Glomerular visceral epithelial cell (primary cell): ENCODE measurements at regions not wholly inside any gene's neighbourhood (a gene's known extent, or its start where the extent isn't known, plus 50 kb on each side); places are given as distances from the start of the nearest gene placed in this dataset.
"Not testable (repeated sequence)": the region's sequence is repeated elsewhere in the genome, so short reads cannot be mapped to it uniquely, and the experiment has no call there.

Source experiments
- DNase-seq: peaks from one replicate; pipeline ENCODE4 v3.0.0-alpha.2; 2016; ENCODE audit errors: extremely low spot score

DNA sequence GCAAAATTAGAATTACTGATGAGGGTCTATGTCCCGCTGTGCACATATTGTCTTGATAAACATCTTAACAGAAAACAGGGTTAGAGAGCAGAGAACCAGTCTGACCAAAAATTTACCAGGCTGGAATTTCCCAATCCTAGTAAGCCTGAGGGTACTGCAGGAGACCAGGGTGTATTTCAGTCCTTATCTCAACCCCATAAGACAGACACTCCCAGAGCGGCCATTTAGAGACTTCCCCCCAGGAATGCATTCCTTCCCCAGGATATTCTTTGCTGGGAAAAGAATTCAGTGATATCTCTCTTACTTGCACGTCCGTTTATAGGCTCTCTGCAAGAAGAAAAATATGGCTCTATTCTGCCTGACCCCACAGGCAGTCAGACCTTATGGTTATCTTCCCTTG, 101.4 kb upstream of the FAM3C start:
- not testable (repeated sequence) for DNase-seq

GRCh38 chr7:121494516-121494915, 98.4 kb upstream of the FAM3C start:
- DNase-seq, result no peak

DNA sequence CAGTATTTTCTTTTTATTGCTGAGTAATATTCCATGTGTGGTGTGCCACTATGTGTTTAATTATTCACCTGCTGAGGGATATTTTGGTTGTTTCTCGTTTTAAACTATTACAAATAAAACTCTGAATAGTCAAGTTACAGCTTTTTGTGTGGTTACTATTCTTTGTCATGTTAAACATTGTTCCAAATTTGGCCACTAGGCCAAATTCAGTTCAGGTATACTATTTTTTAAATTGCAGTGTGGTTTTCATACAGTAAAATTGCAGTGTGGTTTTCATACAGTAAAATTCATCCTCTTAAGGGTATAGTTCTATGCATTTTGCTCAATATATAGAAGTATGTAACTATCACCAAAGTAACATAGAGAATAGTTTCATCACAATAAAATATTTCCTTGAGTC, 97.4 kb upstream of the FAM3C start:
- DNase-seq, result no peak

GRCh38 chr7:121490309-121490708, 94.2 kb upstream of the FAM3C start:
- no peak for DNase-seq

DNA sequence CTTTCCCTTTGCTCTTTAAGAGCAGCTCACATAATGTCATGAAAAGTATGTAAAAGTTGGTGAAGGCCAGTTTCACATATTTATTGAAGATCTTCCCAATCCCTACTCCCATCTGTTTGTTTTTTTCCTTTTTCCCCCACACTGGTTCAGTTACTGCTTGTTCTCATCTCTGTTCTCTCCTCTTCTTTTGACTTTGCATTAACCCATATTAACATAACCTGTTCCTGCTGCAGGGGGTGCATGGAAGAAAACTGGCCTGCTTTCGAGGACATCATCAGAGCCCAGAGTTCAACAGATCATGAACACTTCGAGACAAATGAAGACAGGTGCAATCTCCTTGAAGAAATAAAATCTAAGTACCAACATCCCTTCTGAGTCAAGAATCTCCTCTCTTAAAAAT, 93.3 kb upstream of the FAM3C start:
- no peak for DNase-seq

DNA sequence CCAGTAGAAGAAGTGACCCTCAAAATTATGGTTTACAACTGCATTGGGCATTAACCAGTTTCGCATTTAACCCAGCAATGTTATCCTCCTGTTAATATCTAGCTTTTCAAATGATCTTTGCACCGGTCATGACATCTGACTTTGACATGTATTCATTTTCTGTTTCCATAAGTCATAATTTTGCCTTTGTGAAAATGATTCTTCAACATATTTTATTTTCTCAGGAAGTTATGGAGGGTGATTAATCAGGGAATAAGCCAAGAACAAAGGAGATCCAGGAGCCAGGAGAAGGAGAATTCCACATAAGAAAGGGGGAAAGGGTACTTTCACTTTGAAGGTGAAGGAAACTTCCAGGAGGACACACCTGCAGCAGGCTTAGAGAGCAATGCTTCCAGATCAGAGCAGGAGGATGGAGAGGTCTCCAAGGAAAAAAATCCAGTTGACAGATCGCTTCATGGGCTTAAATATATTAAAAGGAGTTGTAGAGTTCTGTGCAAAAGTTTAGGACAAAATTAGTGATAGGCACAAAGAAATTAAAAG, 92.1 kb upstream of the FAM3C start:
- no peak for DNase-seq

GRCh38 chr7:121486590-121486989, 90.5 kb upstream of the FAM3C start:
- DNase-seq, result no peak

GRCh38 chr7:121485467-121486243, 89.5 kb upstream of the FAM3C start:
- no peak for DNase-seq

- no peak for DNase-seq
Observed at GRCh38 chr7:121484089-121484763, 88.1 kb upstream of the FAM3C start.

- DNase-seq, result no peak
Observed at GRCh38 chr7:121480566-121481335, 84.6 kb upstream of the FAM3C start.

- DNase-seq, result no peak
Observed at GRCh38 chr7:121480058-121480457, 84.0 kb upstream of the FAM3C start.

DNA sequence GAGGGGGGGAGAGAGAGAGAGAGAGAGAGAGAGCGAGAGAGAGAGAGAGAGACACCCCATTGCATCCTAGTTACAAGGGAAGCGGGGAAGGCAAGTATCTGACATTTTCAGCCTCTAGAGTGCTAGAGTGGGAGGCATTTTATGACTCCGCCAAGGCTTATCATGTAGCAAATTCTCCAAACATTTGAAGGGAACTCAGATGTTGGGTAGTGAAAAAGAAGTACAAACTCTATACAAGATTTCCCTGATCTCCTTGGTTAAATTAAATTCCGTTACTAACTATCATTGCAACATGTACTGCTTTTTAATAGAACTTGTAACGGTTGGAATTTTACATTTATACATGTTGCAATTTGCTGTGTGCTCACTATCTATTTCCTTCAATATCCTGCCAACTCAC, 83.4 kb upstream of the FAM3C start:
- no peak for DNase-seq

- no peak for DNase-seq
Observed at GRCh38 chr7:121475806-121476205, 79.7 kb upstream of the FAM3C start.

- DNase-seq, result no peak
Observed at GRCh38 chr7:121474301-121474673, 78.2 kb upstream of the FAM3C start.

GRCh38 chr7:121473645-121474300, 77.7 kb upstream of the FAM3C start:
- no peak for DNase-seq

- no peak for DNase-seq
Observed at GRCh38 chr7:121466455-121466854, 70.3 kb upstream of the FAM3C start.

GRCh38 chr7:121459148-121459547, 63.0 kb upstream of the FAM3C start:
- no peak for DNase-seq

- DNase-seq, result no peak
Observed at GRCh38 chr7:121456785-121457359, 60.8 kb upstream of the FAM3C start.

DNA sequence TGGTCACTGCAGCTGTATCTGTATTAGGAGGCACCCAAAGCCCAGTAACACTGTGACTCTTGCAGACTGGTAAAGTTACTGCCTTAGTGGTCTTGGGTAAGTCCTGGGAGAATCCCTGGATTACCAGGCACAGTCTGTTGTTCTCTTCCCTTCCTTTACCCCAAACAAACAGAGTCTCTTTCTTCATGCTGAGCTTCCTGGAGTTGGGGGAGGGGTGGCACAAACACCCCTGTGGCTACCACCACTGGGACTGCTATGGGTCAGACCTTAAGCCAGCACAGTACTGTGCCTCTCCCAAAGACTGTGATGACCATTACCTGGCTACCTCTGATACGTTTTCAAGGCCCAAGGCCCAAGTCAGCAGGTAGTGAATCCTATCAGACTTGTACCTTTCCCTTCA, 59.9 kb upstream of the FAM3C start:
- DNase-seq, result no peak

DNA sequence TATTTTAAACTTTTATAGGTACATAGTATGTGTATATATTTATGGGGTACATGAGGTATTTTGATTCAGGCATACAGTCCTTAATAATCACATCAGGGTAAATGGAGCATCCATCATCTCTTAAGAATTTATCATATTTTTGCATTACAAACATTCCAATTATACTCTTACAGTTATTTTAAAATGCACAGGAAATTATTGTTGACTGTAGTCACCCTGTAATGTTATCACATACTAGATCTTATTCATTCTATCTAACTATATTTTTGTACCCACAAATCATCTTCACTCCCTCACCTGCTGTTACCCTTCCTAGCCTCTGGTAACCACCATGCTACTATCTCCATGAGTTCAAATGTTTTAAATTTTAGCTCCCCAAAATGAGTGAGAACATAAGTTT, 56.3 kb upstream of the FAM3C start:
- no peak for DNase-seq

DNA sequence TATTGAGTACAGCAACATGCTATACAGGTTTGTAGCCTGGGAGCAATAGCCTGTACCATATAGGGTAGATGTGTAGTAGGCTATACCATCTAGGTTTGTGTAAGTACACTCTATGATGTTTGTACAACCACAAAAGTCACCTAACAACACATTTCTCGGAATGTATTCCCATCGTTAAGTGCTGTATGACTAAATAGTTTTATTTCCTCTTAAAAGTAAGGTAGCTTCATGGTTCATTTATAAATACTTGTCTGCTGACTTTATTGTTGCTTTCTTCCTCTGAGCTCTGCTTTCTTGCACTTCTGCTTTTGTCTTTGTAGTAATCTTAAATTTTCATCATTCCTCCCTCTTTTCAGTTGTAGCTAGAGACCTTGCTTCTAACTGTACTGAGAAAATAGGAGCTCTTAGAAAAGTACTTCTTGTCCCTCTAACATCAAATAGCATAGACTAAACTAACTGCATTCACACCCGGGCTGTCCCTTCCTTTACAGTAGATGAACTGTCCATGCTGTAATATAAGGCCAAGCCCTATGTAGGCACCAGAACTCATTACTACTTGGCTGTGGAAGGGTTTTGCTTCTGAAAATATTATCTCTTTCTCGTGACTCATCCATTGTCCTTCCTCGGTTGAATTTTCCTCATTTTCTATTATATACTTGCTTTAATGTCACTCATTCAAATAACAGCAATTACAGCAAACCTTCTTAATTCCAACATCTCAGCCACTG, 55.4 kb upstream of the FAM3C start:
- no peak for DNase-seq
